LNCAP (cell line): ENCODE measurements at regions not wholly inside any gene's neighbourhood (a gene's known extent, or its start where the extent isn't known, plus 50 kb on each side); places are given as distances from the start of the nearest gene placed in this dataset.

Experiments used
- TF ChIP-seq, protein P1 (sequence below): fragments of 450-650 bp; IDR thresholded peaks from 2 replicates; pipeline ENCODE4 v1.5.1; 2017; ENCODE audit warnings: mild to moderate bottlenecking

DNA sequence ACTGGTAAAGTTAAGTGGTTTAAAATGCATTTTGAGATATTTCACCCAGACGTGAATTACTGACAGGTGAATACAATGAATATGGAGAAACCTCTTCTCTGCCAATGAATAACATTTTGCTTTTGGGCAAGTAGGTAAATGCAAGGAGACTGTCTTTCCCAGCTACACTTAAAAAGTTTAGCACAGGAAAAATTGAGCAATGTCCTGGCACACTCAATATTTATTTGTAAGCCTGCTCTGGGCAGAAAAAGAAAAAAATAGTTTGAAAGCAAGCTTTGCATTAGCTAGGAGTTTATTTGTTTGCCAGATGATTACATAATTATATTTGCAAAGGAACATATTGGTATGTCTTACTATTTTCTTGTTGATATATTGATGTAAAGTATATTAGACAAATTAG lies 624.2 kb downstream of the ACTR3B start:
- TF ChIP-seq, protein P1, sequence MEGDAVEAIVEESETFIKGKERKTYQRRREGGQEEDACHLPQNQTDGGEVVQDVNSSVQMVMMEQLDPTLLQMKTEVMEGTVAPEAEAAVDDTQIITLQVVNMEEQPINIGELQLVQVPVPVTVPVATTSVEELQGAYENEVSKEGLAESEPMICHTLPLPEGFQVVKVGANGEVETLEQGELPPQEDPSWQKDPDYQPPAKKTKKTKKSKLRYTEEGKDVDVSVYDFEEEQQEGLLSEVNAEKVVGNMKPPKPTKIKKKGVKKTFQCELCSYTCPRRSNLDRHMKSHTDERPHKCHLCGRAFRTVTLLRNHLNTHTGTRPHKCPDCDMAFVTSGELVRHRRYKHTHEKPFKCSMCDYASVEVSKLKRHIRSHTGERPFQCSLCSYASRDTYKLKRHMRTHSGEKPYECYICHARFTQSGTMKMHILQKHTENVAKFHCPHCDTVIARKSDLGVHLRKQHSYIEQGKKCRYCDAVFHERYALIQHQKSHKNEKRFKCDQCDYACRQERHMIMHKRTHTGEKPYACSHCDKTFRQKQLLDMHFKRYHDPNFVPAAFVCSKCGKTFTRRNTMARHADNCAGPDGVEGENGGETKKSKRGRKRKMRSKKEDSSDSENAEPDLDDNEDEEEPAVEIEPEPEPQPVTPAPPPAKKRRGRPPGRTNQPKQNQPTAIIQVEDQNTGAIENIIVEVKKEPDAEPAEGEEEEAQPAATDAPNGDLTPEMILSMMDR: no peak

DNA sequence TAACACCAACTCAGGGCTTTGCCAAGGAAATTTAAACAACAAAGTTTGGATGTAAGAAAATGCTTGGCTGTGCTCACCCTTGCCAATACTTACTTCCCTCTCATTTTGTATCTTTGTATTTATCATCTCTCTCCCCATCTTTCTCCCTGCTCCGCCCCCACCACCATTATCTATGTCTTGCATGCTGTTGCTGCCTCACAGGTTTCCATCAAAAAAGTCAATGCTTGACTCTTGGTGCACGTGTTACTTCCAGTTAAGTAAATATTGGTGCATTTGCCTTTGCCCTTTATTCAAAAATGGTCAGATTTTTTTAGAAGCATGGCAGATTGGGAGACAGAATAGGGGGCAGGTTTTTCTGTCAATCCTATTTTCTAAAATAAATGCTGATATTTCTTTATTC lies 626.0 kb downstream of the ACTR3B start:
- TF ChIP-seq, protein P1: no peak

DNA sequence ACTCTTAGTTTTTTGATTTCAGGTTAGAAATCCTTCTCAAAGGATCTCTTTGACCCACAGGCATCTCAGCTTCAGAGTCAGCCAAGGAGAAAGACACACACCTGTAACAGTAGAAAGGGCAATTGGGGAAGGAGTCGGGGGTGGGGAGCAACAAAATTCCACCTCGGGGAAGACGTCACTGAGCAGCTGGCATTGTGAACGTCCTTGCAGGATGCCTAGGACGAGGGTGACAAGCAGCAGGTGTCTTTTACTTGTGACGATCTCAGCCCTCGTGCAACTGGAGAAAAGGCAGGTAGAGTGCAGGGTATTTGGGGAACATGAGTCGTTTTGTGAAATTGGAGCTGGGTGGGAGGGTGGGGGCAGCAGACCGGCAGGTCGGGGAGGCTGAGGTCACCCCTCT lies 627.0 kb downstream of the ACTR3B start:
- TF ChIP-seq, protein P1: no peak

DNA sequence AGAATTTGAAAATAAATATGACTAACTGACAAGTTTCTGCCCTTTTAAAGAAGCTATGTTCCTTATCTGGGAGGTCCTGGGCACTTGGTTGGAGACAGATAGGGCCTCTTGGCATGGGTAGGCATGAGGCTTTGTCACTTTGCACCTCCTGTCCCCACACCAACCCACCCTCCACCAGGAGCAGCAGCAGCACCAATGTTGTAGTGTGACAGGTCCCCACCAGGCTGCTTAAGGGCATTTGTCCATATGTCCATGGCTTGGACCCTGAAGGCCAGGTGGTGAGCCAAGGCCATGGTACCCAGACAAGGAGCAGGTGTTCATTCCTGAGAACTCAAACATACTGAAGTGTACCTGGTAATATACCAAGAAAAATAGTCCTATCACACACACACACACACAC lies 629.1 kb downstream of the ACTR3B start:
- TF ChIP-seq, protein P1: no peak

DNA sequence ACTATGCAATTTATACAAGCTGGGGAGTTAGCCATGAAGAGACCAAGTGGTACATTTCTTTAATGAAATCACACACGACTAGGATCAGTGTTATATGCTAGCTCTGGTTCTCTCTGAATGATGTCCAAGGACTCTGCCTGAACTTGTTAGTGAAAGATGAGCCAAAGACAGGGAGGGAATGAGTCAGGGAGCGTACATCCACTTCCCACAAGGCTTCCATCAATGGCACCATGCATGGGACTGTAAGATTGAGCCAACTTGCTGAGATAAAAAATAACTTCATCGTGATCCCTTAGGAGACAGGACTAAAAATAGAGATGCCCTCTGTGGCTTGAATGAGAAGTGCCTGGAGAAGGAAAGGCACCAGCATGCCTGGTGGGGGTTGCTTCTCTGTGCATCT lies 629.7 kb downstream of the ACTR3B start:
- TF ChIP-seq, protein P1: no peak

DNA sequence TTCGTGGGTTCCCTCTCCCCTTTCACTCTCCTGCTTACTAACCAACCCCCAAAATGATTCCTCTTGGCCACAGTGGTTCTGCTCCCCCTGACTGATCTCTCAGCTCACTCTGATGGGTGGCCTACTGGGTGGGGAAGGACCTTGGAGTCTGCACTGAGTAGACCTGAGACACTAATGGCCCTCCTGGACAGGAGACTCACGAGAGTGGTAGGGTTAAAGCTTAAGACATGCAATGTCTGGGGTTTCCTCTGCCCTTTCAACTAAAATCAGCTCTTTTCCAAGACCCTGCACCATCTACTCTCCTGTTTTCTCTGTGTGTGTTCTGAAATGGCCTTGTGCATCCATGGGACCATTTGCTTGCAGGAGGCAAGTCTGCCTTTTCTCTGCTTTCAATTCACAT lies 631.4 kb downstream of the ACTR3B start:
- TF ChIP-seq, protein P1: no peak

DNA sequence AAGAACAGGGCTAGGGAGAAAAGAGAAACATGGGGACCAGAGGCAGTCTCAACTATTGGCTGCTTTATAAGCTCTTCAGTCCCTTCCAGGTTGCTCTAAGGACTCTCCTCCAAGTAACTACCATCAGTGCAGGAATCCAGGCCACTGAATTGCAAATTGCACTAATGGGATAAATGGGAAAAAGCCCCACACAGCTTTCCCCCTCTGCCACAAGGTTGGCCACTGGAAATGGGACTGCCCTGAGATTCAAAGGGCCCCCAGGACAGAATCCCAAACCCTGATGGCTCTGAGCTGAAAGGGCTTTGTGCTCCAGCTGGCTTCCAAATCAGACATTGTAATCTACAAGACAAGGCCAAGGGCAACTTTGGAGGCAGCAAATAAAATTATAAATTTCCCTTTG lies 633.2 kb downstream of the ACTR3B start:
- TF ChIP-seq, protein P1: no peak

DNA sequence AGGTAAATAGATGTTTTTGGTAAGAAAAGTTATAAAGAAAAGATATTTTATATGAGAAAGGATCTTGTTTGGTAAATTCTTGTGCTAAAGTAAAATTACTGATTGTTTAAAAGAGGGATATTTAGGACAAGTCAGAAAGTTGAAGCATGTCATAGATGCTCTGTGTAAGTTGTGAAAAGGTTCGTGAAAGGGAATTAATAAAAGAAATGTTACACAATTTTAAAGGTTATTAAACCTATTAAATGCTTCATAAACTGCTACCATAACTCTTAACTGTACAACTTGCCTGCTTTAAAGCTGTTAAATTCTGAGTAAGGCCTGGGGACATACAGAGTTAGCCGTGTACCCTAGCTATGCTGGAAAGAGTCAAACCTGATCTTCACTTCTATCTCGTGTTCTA lies 634.1 kb downstream of the ACTR3B start:
- TF ChIP-seq, protein P1: no peak
